Activated CD4-positive, alpha-beta T cell treated with anti-CD3 and anti-CD28 coated beads, Interleukin-2, amount 50 U/mL, for 24 hours (primary cell): ENCODE measurements at regions not wholly inside any gene's neighbourhood (a gene's known extent, or its start where the extent isn't known, plus 50 kb on each side); places are given as distances from the start of the nearest gene placed in this dataset.

Experiments
- DNase-seq, 2 donors: peaks; one replicate each; pipeline ENCODE4 v3.0.0-alpha.2; 2020; ENCODE audit warnings: low read depth in 1 of 2, low spot score in 1 of 2

GRCh38 chr21:38735626-38736206 is 70.0 kb upstream of the ETS2 start:
- DNase-seq = no peak

DNA sequence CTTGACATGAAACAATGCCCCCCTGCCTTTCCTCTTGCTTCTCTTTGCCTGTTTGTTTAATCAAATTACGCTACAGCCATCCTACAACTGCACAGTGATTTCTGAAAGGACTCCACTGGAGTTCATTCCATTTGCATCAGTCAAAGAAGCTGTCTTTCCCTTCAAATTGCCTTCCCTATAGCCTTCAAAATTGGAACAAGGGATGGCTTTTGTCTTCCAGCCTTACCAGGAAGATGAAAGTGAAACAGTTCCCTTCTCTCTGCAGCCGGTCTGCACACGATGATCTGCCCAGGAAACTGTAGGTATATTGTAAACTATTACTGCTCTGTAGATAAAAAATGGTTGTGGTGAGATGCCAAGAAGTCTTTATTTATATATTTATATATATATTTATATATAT is 65.6 kb upstream of the ETS2 start:
- no peak for DNase-seq

- DNase-seq = no peak
These were observed 64.4 kb upstream of the ETS2 start for GRCh38 chr21:38741092-38741949.

DNA sequence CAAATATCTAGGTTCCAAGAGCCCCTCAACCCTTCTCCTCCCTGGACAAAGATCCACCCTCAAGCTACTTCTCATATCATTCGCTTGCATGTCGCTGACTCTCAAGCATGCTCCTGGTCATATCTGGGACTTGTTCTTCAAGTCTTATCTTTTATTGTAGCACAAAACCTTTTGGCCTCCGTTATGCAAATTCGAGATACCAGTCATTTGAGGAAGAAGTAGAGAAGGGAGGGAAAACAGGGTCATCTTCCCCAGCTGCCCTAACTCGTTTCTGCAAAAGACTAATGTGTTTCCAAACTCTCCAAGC is 63.8 kb upstream of the ETS2 start:
- no peak for DNase-seq

DNA sequence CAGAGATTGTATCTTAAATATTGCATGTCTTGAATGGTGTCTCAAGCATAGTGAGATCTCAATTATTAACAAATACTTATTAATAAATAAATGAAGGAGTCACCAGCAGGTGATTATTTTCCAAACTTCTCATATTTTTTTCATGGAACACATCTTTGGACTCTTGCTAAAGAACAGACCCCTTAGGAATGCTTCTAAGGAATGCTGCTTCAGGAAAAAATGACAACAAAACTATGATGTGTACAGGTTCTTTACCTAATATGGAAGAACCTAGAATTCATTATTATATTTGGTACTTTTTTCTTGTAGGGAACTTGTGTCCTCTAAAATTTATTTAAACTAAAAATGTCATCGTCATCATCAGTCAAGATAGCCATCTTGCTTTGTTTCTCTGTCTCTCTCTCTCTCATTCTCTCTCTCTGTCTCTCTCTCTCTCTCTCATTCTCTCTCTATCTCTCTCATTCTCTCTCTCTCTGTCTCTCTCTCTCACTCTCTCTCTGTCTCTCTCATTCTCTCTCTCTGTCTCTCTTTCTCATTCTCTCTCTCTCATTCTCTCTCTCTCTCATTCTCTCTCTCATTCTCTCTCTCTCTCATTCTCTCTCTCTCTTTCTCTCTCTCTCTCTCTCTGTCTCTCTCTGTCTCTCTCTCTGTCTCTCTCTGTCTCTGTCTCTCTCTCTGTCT is 63.0 kb upstream of the ETS2 start:
- DNase-seq = no peak

DNA sequence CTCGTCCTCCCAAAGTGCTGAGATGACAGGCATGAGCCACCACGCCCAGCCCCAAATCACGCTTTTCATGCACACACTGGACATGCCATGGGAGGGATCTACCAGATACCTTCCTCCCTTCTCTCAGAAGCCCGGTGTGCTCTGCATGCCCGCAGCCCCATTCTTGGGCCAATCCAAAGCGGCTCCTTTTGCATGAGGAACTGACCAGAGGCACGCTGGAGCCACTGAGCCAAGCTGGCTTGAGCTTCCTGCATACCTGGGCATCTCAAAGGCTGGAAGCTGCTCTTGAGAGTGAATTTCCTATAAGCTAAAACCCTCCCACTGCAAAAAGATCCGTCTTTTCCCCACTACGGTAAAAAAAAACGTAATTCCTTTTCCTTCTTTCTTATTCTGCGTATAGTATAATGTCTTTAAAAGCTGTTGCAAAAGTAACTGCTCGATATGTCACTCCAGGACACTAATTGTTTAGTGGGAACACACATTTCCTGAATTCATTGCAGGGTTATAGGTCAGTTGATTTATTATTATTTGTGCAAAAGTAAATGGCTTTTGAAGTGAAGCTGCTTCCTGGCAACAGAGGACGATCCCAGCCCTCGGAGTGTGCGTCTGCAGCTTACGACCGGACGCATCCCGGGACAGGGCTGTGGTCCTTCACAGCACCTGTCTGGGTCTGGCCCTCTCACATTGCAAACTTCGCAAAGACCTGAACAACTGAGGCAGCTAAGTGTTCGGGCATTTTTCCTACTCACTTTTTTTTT is 61.8 kb upstream of the ETS2 start:
- no peak for DNase-seq

- no peak for DNase-seq
These were observed 60.9 kb upstream of the ETS2 start for GRCh38 chr21:38744861-38745260.

- DNase-seq = no peak
These were observed 57.9 kb upstream of the ETS2 start for GRCh38 chr21:38747810-38748209.

GRCh38 chr21:38751379-38752050 is 54.2 kb upstream of the ETS2 start:
- no peak for DNase-seq

GRCh38 chr21:38752051-38752505 is 53.7 kb upstream of the ETS2 start:
- no peak for DNase-seq

DNA sequence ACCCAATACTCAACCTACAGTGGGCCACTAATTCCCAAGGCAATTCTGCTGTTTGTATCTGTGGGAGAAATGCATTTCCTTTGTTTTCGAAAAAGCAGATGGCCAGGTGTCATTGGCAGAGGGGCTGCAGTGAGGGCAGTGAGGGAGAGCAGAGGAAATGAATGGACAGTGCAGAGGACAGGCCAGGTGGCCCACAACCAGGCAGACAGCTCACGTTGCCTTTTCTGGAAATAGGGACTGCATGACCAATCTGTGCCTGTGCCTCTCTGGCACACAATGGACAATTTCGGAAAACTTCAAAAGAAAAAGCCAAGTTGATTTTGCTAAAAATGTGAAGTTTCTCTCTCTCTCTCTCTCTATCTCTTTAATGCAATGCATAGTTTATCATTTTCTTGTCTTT is 52.6 kb upstream of the ETS2 start:
- DNase-seq = no peak

DNA sequence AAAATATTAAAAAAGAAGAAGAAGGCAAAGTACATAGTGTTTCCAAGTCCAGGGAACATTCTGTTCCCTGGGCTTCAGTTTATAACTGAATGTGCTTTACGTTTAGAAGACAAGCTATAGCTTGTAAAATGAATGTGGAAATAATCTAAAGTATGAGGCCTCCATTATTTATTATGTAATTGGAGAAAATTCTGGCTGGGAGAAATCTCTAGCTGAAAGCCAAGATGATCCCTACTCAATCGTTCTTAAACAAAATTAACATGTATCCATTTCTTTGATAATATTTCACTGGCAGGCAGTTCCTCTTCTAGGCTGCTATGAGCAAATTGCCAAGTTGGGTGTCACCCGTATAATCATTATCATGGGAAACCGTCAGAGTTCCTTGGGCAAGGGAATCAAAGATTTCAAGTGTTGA is 52.2 kb upstream of the ETS2 start:
- no peak for DNase-seq
